HCT116 (cell line): ENCODE measurements at regions not wholly inside any gene's neighbourhood (a gene's known extent, or its start where the extent isn't known, plus 50 kb on each side); places are given as distances from the start of the nearest gene placed in this dataset.

Experiments
- CEBPB ChIP-seq: IDR thresholded peaks from 2 replicates; pipeline ENCODE4 v1.6.1; 2012; ENCODE audit warnings: low read depth
- ELF1 ChIP-seq: IDR thresholded peaks from 2 replicates; pipeline ENCODE4 v1.6.1; 2012; ENCODE audit warnings: low read depth, borderline replicate concordance
- EZH2 ChIP-seq: fragments of 200-600 bp; sonication (generic); IDR thresholded peaks from 2 replicates; pipeline ENCODE4 v1.6.1; 2017; ENCODE audit warnings: antibody characterized with exemption, mixed run types
- JUND ChIP-seq: IDR thresholded peaks from 2 replicates; pipeline ENCODE4 v1.6.1; 2012
- POLR2A ChIP-seq: IDR thresholded peaks from 2 replicates; pipeline ENCODE4 v1.7.0; 2011; ENCODE audit warnings: borderline replicate concordance; ENCODE audit not compliant: insufficient read depth, insufficient read length; ENCODE audit errors: extremely low read depth
- POLR2AphosphoS5 ChIP-seq: IDR thresholded peaks from 2 replicates; pipeline ENCODE4 v1.6.1; 2011; ENCODE audit warnings: mild to moderate bottlenecking, low read depth, low read length, moderate library complexity
- RAD21 ChIP-seq: IDR thresholded peaks from 2 replicates; pipeline ENCODE4 v1.6.1; 2012; ENCODE audit warnings: low read depth, mild to moderate bottlenecking
- SIN3A ChIP-seq: IDR thresholded peaks from 2 replicates; pipeline ENCODE4 v1.6.1; 2012; ENCODE audit warnings: low read depth
- SRF ChIP-seq: IDR thresholded peaks from 2 replicates; pipeline ENCODE4 v1.6.1; 2012; ENCODE audit warnings: low read depth
- TCF7L2 ChIP-seq: IDR thresholded peaks from 2 replicates; pipeline ENCODE4 v1.7.0; 2011; ENCODE audit warnings: borderline replicate concordance, inconsistent platforms; ENCODE audit not compliant: insufficient read depth, insufficient read length; ENCODE audit errors: extremely low read depth
- ZNF274 ChIP-seq: fragments of 200-500 bp; sonication (Bioruptor generic); IDR thresholded peaks from 2 replicates; pipeline ENCODE4 v1.6.1; 2014; ENCODE audit warnings: mild to moderate bottlenecking, low read depth, low read length, inconsistent platforms
- TF ChIP-seq, protein P1 (sequence below), 3 experiments: fragments of 200-600 bp in 1 of 3; sonication (generic) in 1 of 3; IDR thresholded peaks in 2 of 3; conservative IDR thresholded peaks in 1 of 3; 2 replicates each; pipeline ENCODE4 v1.5.1; 2012 to 2017; ENCODE audit warnings: low read depth in 2 of 3, low read length in 2 of 3, antibody characterized with exemption in 1 of 3, borderline replicate concordance in 1 of 3, control low read depth in 1 of 3, mild to moderate bottlenecking in 1 of 3, mixed read lengths in 1 of 3, mixed run types in 1 of 3, moderate library complexity in 1 of 3; ENCODE audit not compliant: insufficient read depth in 1 of 3
- TF ChIP-seq, protein P2 (sequence below): IDR thresholded peaks from 2 replicates; pipeline ENCODE4 v1.6.1; 2012; ENCODE audit warnings: low read depth

DNA sequence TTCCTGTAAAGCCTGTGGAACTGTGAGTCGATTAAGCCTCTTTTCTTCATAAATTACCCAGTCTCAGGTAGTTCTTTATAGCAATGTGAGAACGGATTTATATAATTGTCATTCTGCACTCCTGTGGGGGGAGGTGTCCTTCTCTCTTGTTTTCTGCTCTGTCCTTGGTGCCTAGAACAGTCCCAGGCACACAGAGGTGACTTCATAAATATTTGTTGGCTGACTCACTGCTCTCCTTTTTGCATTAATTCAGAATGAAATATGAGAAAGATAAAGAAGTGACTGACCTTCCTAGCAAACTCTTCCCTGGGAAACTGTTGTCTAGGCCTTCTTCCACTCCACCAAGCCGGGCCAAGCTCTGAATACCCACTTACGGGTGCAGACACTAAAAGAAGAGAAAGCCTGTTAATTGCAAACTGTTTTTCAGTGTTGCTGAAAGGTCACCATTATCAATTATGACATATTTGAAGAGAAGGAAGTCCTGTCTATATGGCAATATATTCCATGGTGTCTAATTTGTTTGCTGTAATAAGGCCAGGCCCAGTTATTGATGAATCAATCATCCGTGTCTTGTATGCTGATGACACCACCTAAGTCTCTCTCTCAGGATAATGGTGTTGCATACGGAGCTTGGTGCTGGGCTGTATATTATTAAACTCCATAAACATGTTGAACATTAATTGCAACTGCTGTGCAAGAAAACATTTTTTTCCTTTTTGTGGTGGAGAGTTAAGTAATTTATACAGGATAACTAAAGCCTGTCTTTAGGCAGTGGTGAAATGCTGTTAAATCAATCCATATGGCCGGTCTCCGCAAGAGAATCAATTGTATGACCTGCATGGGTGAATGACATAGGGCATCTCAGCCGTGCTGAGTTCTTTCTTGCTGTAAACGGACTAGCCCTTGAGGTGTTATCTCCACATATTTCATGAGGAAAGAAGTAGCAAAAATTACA lies 567.5 kb downstream of the SLC4A3 start:
- TF ChIP-seq, protein P1, sequence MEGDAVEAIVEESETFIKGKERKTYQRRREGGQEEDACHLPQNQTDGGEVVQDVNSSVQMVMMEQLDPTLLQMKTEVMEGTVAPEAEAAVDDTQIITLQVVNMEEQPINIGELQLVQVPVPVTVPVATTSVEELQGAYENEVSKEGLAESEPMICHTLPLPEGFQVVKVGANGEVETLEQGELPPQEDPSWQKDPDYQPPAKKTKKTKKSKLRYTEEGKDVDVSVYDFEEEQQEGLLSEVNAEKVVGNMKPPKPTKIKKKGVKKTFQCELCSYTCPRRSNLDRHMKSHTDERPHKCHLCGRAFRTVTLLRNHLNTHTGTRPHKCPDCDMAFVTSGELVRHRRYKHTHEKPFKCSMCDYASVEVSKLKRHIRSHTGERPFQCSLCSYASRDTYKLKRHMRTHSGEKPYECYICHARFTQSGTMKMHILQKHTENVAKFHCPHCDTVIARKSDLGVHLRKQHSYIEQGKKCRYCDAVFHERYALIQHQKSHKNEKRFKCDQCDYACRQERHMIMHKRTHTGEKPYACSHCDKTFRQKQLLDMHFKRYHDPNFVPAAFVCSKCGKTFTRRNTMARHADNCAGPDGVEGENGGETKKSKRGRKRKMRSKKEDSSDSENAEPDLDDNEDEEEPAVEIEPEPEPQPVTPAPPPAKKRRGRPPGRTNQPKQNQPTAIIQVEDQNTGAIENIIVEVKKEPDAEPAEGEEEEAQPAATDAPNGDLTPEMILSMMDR (IDR thresholded peaks at IDR 0.05 in 2 of 3, conservative IDR thresholded peaks at IDR 0.05 in 1 of 3; ENCODE audit: borderline replicate concordance in 1 of 3, insufficient read depth in 1 of 3, low read depth in 2 of 3, low read length in 2 of 3): no peak
- no peak for TF ChIP-seq EZH2
- TF ChIP-seq JUND: peak; percentile 40
- no peak for TF ChIP-seq POLR2A
- TF ChIP-seq, protein P2, sequence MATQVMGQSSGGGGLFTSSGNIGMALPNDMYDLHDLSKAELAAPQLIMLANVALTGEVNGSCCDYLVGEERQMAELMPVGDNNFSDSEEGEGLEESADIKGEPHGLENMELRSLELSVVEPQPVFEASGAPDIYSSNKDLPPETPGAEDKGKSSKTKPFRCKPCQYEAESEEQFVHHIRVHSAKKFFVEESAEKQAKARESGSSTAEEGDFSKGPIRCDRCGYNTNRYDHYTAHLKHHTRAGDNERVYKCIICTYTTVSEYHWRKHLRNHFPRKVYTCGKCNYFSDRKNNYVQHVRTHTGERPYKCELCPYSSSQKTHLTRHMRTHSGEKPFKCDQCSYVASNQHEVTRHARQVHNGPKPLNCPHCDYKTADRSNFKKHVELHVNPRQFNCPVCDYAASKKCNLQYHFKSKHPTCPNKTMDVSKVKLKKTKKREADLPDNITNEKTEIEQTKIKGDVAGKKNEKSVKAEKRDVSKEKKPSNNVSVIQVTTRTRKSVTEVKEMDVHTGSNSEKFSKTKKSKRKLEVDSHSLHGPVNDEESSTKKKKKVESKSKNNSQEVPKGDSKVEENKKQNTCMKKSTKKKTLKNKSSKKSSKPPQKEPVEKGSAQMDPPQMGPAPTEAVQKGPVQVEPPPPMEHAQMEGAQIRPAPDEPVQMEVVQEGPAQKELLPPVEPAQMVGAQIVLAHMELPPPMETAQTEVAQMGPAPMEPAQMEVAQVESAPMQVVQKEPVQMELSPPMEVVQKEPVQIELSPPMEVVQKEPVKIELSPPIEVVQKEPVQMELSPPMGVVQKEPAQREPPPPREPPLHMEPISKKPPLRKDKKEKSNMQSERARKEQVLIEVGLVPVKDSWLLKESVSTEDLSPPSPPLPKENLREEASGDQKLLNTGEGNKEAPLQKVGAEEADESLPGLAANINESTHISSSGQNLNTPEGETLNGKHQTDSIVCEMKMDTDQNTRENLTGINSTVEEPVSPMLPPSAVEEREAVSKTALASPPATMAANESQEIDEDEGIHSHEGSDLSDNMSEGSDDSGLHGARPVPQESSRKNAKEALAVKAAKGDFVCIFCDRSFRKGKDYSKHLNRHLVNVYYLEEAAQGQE: peak; percentile 31
- TF ChIP-seq SIN3A: no peak
- TF ChIP-seq POLR2AphosphoS5: no peak
- no peak for TF ChIP-seq TCF7L2
- TF ChIP-seq RAD21: no peak
- TF ChIP-seq CEBPB: no peak
- no peak for TF ChIP-seq SRF
- TF ChIP-seq ELF1: no peak
- TF ChIP-seq ZNF274: no peak
